ENCODE measurements at regions not wholly inside any gene's neighbourhood (a gene's known extent, or its start where the extent isn't known, plus 50 kb on each side); places are given as distances from the start of the nearest gene placed in this dataset.
"Not testable (repeated sequence)": the region's sequence is repeated elsewhere in the genome, so short reads cannot be mapped to it uniquely, and the experiment has no call there.

DNA sequence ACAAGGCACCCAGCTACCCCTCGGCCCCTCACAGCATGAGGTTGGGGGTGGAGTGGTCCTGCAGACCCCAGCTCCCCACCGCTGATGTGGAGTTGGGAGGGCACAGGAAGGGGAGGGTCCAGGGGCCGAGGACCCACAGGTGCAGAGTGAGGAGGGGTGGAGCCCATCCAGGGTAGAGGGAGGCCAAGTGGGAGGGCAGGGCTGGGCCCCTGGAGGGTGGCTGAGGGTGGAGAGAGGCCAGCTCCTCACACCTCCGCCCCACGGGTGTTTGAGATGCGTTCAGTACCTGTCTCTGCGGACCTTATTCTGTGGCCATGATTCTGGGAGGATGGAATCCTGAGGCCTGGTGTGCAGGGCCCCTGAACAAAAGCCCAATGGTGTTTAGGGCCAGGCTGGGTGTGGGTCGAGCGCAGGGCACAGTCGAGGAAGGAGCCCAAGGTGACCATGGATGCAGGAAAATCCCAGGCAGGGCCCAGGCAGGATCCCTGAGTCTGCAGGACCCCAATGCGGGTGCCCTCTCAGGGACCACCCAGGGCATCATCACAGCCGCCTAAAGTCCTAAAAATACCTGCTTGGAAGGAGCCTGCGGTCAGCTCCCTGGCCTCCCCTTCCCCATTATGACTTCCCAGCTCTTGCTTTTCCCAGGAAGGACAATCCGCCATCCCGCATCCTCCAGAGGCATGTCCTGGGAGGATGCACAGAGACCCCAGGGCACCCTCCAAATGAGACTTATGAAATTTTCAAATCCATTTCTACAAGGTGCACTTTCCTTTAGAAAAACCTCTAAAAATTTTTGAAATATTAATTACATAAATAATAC lies 377.1 kb upstream of the SFSWAP start:
- no peaks in the 10 kb centered on the region for H3K27me3 ChIP-seq (ENCODE audit: control insufficient read depth, insufficient read depth, low read length)
- no peak overlapping the region for H3K4me3 ChIP-seq (ENCODE audit: low read depth, low read length)
- H3K27ac ChIP-seq (ENCODE audit: low read depth, low read length): no peak overlapping the region
- 92% methylated on average over 13 of the region's 15 CpGs for WGBS (ENCODE audit: insufficient coverage)
- no peak for DNase-seq (ENCODE audit: low read depth in 4 of 6, low spot score in 6 of 6)
- no peaks in the 10 kb centered on the region for H3K9me3 ChIP-seq (ENCODE audit: control insufficient read depth, insufficient read depth, low read length)
- H3K36me3 ChIP-seq (ENCODE audit: control insufficient read depth, insufficient read depth, low read length): no peaks in the 10 kb centered on the region
- no peaks in the 10 kb centered on the region for H3K4me1 ChIP-seq (ENCODE audit: control insufficient read depth, insufficient read depth, low read length)

DNA sequence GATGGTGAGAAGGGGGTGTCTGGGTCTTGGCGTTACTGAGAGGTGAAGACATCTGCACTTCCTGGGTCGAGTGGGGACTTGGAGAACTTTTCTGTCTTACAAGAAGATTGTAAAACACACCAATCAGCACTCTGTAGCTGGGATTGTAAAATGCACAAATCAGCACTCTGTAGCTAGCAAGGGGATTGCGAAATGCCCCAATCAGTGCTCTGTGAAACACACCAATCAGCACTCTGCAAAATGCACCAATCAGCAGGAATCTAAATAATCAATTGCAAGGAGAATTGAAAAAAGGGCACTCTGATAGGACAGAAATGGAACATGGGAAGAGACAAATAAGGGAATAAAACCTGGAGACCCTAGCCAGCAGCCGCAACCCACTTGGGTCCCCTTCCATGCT lies 376.1 kb upstream of the SFSWAP start:
- H3K27ac ChIP-seq (ENCODE audit: low read depth, low read length): no peak overlapping the region
- 61% methylated on average over 3 of the region's 4 CpGs for WGBS (ENCODE audit: insufficient coverage)
- H3K4me3 ChIP-seq (ENCODE audit: low read depth, low read length): no peak overlapping the region
- H3K36me3 ChIP-seq (ENCODE audit: control insufficient read depth, insufficient read depth, low read length): no peaks in the 10 kb centered on the region
- no peaks in the 10 kb centered on the region for H3K27me3 ChIP-seq (ENCODE audit: control insufficient read depth, insufficient read depth, low read length)
- H3K9me3 ChIP-seq (ENCODE audit: control insufficient read depth, insufficient read depth, low read length): no peaks in the 10 kb centered on the region
- no peaks in the 10 kb centered on the region for H3K4me1 ChIP-seq (ENCODE audit: control insufficient read depth, insufficient read depth, low read length)
- DNase-seq (ENCODE audit: low read depth in 4 of 6, low spot score in 6 of 6): no peak

DNA sequence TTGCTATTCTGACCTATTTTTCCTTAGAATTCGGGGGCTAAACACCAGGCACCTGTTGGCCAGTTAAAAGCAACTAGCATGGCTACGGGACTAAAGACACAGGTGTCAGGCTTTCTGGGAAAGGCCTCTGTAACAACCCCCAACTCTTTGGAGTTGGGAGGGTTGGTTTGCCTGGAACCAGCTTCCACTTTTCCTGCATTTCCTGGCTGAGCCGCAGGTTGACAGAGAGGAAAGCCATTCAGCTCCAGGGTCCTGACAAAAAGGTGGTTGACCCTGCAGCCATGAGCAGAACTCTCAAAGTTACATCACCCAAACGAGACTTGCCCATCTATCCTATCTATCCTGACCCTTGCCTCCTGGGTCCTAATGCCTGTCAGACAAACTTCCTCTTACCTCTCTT lies 375.4 kb upstream of the SFSWAP start:
- WGBS (ENCODE audit: insufficient coverage): 42% methylated on average over 2 of the region's 4 CpGs

DNA sequence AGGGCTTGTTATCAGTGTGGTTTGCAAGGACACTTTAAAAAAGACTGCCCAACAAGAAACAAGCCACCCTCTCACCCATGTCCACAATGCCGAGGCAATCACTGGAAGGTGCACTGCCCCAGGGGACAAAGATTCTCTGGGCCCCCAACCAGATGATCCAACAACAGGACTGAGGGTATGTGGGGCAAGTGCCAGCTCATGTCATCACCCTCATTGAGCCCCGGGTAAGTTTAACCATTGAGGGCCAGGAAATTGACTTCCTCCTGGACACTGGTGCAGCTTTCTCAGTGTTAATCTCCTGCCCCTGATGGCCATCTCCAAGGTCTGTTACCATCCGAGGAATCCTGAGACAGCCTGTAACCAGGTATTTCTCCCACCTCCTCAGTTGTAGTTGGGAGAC lies 373.0 kb upstream of the SFSWAP start:
- H3K9me3 ChIP-seq (ENCODE audit: control insufficient read depth, insufficient read depth, low read length); H3K27ac ChIP-seq (ENCODE audit: low read depth, low read length); H3K27me3 ChIP-seq (ENCODE audit: control insufficient read depth, insufficient read depth, low read length); H3K4me3 ChIP-seq (ENCODE audit: low read depth, low read length); H3K36me3 ChIP-seq (ENCODE audit: control insufficient read depth, insufficient read depth, low read length); DNase-seq (ENCODE audit: low read depth in 4 of 6, low spot score in 6 of 6): not testable (repeated sequence)
- peaks cover 10% of the 10 kb centered on the region for H3K4me1 ChIP-seq (ENCODE audit: control insufficient read depth, insufficient read depth, low read length)
- 90% methylated on average over 2 of the region's 3 CpGs for WGBS (ENCODE audit: insufficient coverage)

More for the DNA sequence above, 375.4 kb upstream of the SFSWAP start:
- Histone ChIP-seq H3K27ac (ENCODE audit: low read depth, low read length) (no peak overlapping the region), H3K27me3 (ENCODE audit: control insufficient read depth, insufficient read depth, low read length) (no peaks in the 10 kb centered on the region), H3K4me1 (ENCODE audit: control insufficient read depth, insufficient read depth, low read length) (no peaks in the 10 kb centered on the region), H3K9me3 (ENCODE audit: control insufficient read depth, insufficient read depth, low read length) (no peaks in the 10 kb centered on the region), H3K36me3 (ENCODE audit: control insufficient read depth, insufficient read depth, low read length) (no peaks in the 10 kb centered on the region), H3K4me3 (ENCODE audit: low read depth, low read length) (no peak overlapping the region)
- no peak for DNase-seq (ENCODE audit: low read depth in 4 of 6, low spot score in 6 of 6)

DNA sequence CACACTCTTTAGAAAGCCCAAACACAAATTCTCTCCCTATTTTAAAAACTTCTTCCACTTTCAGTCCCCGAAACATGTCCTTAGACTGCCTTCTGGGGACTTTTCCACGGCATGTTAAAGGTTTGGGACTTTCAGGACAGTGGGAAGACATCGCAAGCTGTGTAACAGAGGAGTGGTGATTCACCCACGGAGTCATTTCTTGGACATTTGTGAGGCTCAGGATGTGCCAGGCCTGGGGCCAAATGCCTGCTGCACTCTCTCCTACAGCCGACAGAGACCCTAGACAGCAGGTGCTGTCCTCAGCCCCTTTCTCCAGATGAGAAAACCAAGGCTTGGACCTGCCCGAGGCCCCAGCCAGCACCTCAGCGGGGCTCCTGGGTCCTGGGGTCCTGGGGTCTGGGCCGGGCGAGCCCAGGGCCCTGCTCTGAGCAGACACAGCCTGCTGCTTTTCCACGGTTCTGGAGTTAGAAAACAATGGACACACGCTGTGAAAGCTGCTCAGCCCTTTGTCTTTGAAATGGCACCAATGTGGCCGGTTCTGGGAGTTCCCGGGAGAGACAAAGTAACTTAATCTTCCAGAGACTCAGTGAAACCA lies 370.2 kb upstream of the SFSWAP start:
- Histone ChIP-seq H3K36me3 (ENCODE audit: control insufficient read depth, insufficient read depth, low read length) (no peaks in the 10 kb centered on the region), H3K4me3 (ENCODE audit: low read depth, low read length) (no peak overlapping the region), H3K4me1 (ENCODE audit: control insufficient read depth, insufficient read depth, low read length) (peaks cover 18% of the 10 kb centered on the region), H3K27me3 (ENCODE audit: control insufficient read depth, insufficient read depth, low read length) (no peaks in the 10 kb centered on the region), H3K27ac (ENCODE audit: low read depth, low read length) (no peak overlapping the region), H3K9me3 (ENCODE audit: control insufficient read depth, insufficient read depth, low read length) (no peaks in the 10 kb centered on the region)
- no peak for DNase-seq (ENCODE audit: low read depth in 4 of 6, low spot score in 6 of 6)
- WGBS (ENCODE audit: insufficient coverage): 55% methylated on average over 13 of the region's 13 CpGs

DNA sequence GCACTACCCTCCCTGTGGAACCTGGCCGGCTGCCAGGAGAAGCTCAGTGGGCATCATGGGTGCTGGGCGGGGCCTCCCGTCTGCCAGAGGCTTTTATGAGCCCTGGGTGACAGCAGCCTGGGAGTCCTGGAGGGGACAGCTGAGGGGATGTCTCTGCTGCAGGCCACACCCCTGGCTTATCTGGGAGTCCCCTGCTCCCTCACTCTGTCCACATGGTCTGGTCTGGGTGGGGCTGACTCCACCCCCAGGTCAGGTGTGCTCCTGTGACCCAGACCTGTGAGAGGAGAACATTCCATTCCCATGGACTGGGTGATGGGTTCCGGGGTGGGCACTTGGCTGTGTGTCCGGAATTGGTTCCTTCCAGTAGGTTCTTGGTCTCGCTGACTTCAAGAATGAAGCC lies 369.3 kb upstream of the SFSWAP start:
- H3K27me3 ChIP-seq (ENCODE audit: control insufficient read depth, insufficient read depth, low read length); H3K4me3 ChIP-seq (ENCODE audit: low read depth, low read length); H3K9me3 ChIP-seq (ENCODE audit: control insufficient read depth, insufficient read depth, low read length); H3K36me3 ChIP-seq (ENCODE audit: control insufficient read depth, insufficient read depth, low read length); DNase-seq (ENCODE audit: low read depth in 4 of 6, low spot score in 6 of 6); H3K27ac ChIP-seq (ENCODE audit: low read depth, low read length): not testable (repeated sequence)
- 40% methylated on average over 1 of the region's 6 CpGs for WGBS (ENCODE audit: insufficient coverage)
- peaks cover 26% of the 10 kb centered on the region for H3K4me1 ChIP-seq (ENCODE audit: control insufficient read depth, insufficient read depth, low read length)

DNA sequence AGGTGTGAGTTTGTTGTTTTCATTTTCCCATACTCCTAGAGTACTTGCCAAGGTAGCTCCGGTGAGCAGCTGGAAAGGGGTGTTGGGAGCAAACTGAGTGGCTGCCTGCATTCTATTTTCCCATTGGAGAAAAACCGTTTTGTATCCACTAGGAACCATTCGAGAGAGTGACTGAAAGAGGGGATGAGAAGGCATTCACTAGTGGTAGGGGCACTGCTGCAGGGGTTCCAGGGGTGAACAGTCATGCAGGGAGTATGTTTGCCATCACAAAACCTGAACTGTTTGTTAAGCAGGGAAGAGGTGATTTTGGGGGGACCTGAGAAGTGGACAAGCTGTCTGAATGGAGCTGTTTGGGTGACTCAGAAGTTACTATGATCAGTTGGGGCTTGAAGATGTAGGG lies 367.5 kb upstream of the SFSWAP start:
- not testable (repeated sequence) for DNase-seq (ENCODE audit: low read depth in 4 of 6, low spot score in 6 of 6); H3K27me3 ChIP-seq (ENCODE audit: control insufficient read depth, insufficient read depth, low read length)
- WGBS (ENCODE audit: insufficient coverage): 84% methylated on average over 2 of the region's 3 CpGs

DNA sequence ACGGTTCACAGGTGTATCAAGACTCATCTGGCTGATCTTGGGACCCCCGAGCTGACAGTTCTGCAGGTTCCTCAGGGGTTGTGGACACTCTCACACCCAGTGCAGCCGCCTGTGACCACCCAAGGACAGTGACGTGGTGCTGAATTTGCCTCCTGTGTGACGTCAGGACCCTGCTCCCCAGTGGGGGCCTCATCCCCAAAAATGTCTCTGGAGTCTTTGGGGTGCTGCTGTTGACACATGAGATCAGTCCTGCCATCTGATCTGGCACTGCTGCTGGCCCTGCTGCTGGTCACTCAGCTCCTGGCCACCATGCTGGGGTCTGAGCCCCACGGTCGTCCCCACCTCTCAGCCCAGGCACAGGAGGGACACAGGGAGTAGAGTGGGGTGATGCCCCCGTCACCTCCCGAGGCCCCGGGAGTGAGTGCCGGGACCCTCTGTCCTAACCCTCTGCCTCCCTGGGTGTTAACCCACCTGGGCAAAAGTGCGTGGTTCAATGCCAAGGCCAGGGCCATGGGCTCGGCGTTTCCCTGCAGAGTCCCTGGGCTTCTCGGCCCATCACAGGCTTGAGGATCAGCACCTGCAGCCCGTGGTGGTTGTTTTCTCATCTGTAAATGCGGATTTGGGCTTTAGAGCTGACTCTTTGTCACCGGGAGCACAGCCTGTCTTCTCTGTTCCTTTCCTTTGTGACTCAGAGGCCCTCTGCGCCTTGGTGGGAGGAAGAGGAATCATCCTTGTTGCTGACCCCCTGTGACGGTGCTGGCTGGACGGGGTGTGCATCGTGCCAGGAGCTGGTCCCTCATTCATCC lies 366.0 kb upstream of the SFSWAP start:
- not testable (repeated sequence) for DNase-seq (ENCODE audit: low read depth in 4 of 6, low spot score in 6 of 6); H3K9me3 ChIP-seq (ENCODE audit: control insufficient read depth, insufficient read depth, low read length); H3K4me3 ChIP-seq (ENCODE audit: low read depth, low read length); H3K27ac ChIP-seq (ENCODE audit: low read depth, low read length); H3K27me3 ChIP-seq (ENCODE audit: control insufficient read depth, insufficient read depth, low read length); H3K36me3 ChIP-seq (ENCODE audit: control insufficient read depth, insufficient read depth, low read length)
- peaks cover 49% of the 10 kb centered on the region for H3K4me1 ChIP-seq (ENCODE audit: control insufficient read depth, insufficient read depth, low read length)
- WGBS (ENCODE audit: insufficient coverage): 72% methylated on average over 9 of the region's 22 CpGs

More for the DNA sequence above, 367.5 kb upstream of the SFSWAP start:
- H3K4me3 ChIP-seq (ENCODE audit: low read depth, low read length); H3K27ac ChIP-seq (ENCODE audit: low read depth, low read length); H3K9me3 ChIP-seq (ENCODE audit: control insufficient read depth, insufficient read depth, low read length); H3K36me3 ChIP-seq (ENCODE audit: control insufficient read depth, insufficient read depth, low read length): not testable (repeated sequence)
- peaks cover 41% of the 10 kb centered on the region for H3K4me1 ChIP-seq (ENCODE audit: control insufficient read depth, insufficient read depth, low read length)

DNA sequence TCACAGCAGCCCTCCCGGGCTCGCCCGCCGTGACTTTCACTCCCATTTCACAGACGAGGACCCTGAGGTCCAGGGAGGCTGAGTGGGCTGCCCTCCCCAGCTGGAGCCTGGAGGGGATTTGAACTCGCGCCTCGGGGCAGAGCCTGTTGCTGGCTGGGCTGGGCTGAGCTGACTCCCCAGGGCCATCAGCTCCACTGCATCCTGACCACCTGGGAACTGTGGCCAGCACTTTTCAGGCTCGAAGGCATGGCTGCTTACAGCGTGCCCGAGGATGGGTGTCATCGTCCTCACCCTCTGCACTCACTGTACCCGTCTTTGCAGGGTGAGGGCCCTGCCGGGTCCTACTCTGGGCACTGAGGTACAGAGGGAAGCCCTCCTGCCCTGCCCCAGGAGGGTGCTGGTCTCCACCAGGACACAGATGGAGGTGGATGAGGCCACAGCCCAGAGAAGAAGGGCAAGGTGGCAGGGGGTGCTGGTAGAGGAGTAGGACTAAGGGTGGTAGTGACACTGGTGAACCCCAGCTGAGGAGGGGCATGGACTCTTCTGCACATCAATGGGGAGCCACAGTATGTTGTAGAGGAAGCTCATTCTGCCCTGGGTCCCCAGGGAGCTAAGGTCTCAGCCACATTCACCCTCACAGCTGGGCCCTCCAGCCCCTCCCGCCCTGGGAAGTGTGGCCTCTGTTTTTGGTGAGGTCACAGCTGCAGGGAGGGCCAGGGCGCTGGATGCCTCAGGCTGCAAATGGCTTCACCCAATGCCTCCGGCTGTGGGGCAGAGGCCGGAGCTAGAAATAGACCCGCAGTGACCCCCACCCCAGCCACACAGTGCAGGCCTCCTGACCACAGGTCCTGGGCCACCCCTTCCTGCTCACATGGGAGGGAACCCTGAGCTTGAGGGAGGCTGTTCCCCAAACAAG lies 365.1 kb upstream of the SFSWAP start:
- Histone ChIP-seq H3K9me3 (ENCODE audit: control insufficient read depth, insufficient read depth, low read length) (no peaks in the 10 kb centered on the region), H3K27me3 (ENCODE audit: control insufficient read depth, insufficient read depth, low read length) (no peaks in the 10 kb centered on the region), H3K27ac (ENCODE audit: low read depth, low read length) (peak overlapping the region; percentile 57), H3K36me3 (ENCODE audit: control insufficient read depth, insufficient read depth, low read length) (no peaks in the 10 kb centered on the region), H3K4me1 (ENCODE audit: control insufficient read depth, insufficient read depth, low read length) (peaks cover 48% of the 10 kb centered on the region), H3K4me3 (ENCODE audit: low read depth, low read length) (no peak overlapping the region)
- WGBS (ENCODE audit: insufficient coverage): 76% methylated on average over 11 of the region's 19 CpGs
- no peak for DNase-seq (ENCODE audit: low read depth in 4 of 6, low spot score in 6 of 6)
